ENCODE measurements at regions not wholly inside any gene's neighbourhood (a gene's known extent, or its start where the extent isn't known, plus 50 kb on each side); places are given as distances from the start of the nearest gene placed in this dataset.

DNA sequence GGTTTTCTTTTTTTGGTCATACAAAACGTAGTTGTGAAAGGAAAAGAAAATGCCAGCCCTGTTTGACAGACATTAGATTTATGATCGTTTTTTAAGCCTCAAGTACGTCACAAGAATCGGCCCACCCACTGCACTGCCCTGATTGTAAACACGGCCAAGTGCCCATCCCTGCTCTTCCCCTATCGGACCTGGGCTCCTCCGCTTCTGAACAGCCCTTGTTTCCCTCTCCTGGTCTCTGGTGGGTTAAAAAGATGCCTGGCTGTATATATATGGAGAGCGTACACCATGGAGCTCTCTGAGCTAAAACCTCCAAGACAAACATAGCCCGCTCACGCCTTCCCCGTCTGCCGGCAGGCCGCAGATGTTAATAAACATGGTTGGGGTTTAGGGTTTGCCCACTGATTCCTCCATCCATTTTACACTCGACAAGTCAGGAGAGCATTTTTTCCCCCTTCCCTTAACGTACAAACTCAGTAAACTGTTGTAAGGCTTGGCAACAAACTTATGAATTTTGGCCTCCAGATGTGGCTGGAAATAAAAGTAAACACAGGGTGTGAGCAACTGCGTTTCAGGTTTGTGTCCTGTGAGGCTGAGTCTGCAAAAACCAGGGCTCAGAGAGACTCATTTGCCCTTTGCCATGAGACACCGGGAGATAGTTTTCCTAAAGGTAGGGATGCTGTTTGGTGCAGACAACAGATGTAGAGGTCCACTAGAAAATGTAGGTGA lies 325.9 kb downstream of the SOX9 start:
- Mint-ChIP-seq H3K27me3 (ENCODE audit: low read depth in 3 of 3) (peaks cover 0 to 1% (median under 1%) of the 10 kb centered on the region in 3 donors), H3K4me3 (no peak overlapping the region), H3K4me1 (no peaks in the 10 kb centered on the region), H3K36me3 (no peaks in the 10 kb centered on the region), H3K27ac (no peak overlapping the region), H3K9me3 (peaks cover 0 to 13% (median 5%) of the 10 kb centered on the region in 7 donors)
- Histone ChIP-seq H3K79me2 (ENCODE audit: insufficient read depth, low read length) (no peaks in the 10 kb centered on the region), H3K27ac (ENCODE audit: low read depth in 1 of 2, low read length in 2 of 2) (no peak overlapping the region), H3K9ac (ENCODE audit: insufficient read depth, low read length, poor library complexity, severe bottlenecking) (no peak overlapping the region), H3K27me3 (ENCODE audit: control insufficient read depth in 2 of 2, insufficient read depth in 2 of 2, low read length in 2 of 2) (no peaks in the 10 kb centered on the region), H2AFZ (ENCODE audit: insufficient read depth, low read depth, low read length, poor library complexity, severe bottlenecking) (no peak overlapping the region), H3K9me3 (replicated peaks in 1 of 2; ENCODE audit: control insufficient read depth in 1 of 2, insufficient read depth in 1 of 2, low read length in 2 of 2) (peaks cover 0 to 7% of the 10 kb centered on the region in 2 donors), H3K4me1 (ENCODE audit: control insufficient read depth in 1 of 2, insufficient read depth in 2 of 2, low read length in 2 of 2) (no peaks in the 10 kb centered on the region), H4K20me1 (ENCODE audit: insufficient read depth, low read length) (no peaks in the 10 kb centered on the region), H3K36me3 (replicated peaks in 1 of 2; ENCODE audit: control insufficient read depth in 1 of 2, insufficient read depth in 2 of 2, low read length in 2 of 2) (no peaks in the 10 kb centered on the region), H3K4me3 (replicated peaks in 1 of 3; ENCODE audit: low read depth in 2 of 3, low read length in 3 of 3) (no peak overlapping the region), H3K4me2 (replicated peaks; ENCODE audit: extremely low read depth, low read length, poor library complexity, severe bottlenecking) (no peak overlapping the region)
- WGBS (ENCODE audit: insufficient coverage), result 61% methylated on average over 2 of the region's 17 CpGs
- intact Hi-C loops (cut with micrococcal nuclease), result no loop called here
- no peak for DNase-seq
- no peak for TF ChIP-seq CTCF (IDR thresholded peaks at IDR 0.05)

DNA sequence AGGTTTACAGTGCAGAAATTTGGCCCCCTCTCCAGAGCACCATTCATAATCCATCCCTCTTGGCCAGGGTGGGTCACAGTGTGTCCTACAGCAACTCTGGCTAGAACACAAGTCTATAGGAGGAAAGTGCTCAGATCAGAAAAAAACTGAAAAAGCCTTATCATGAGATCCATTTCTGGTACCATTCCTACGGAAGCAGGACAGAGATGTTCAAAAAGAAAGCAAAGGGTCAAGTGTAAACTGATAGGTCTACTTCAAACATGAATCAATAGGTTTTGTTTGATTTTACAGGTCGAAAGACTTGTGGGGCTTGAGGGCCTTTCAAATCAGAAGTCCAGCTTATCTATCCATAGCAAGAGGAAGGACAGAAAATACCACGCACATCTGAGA lies 326.4 kb downstream of the SOX9 start:
- H3K4me3 Mint-ChIP-seq, result no peak overlapping the region
- no peaks in the 10 kb centered on the region for H3K27me3 ChIP-seq (ENCODE audit: control insufficient read depth in 2 of 2, insufficient read depth in 2 of 2, low read length in 2 of 2)
- no peak overlapping the region for H3K9ac ChIP-seq (ENCODE audit: insufficient read depth, low read length, poor library complexity, severe bottlenecking)

More for the DNA sequence above, 326.4 kb downstream of the SOX9 start:
- no peaks in the 10 kb centered on the region for H3K79me2 ChIP-seq (ENCODE audit: insufficient read depth, low read length)
- DNase-seq, result no peak
- H2AFZ ChIP-seq (ENCODE audit: insufficient read depth, low read depth, low read length, poor library complexity, severe bottlenecking), result no peak overlapping the region
- no peaks in the 10 kb centered on the region for H3K4me1 Mint-ChIP-seq
- H3K27ac Mint-ChIP-seq, result no peak overlapping the region
- H3K9me3 Mint-ChIP-seq, result peaks cover 0 to 12% (median 10%) of the 10 kb centered on the region in 7 donors
- H3K36me3 ChIP-seq (replicated peaks in 1 of 2; ENCODE audit: control insufficient read depth in 1 of 2, insufficient read depth in 2 of 2, low read length in 2 of 2), result no peaks in the 10 kb centered on the region
- H3K36me3 Mint-ChIP-seq, result no peaks in the 10 kb centered on the region
- no peaks in the 10 kb centered on the region for H3K4me1 ChIP-seq (ENCODE audit: control insufficient read depth in 1 of 2, insufficient read depth in 2 of 2, low read length in 2 of 2)
- intact Hi-C loops (cut with micrococcal nuclease), result no loop called here
- peaks cover 0 to 2% (median 2%) of the 10 kb centered on the region in 3 donors for H3K27me3 Mint-ChIP-seq (ENCODE audit: low read depth in 3 of 3)
- H3K4me2 ChIP-seq (replicated peaks; ENCODE audit: extremely low read depth, low read length, poor library complexity, severe bottlenecking), result no peak overlapping the region
- peaks cover 0 to 7% of the 10 kb centered on the region in 2 donors for H3K9me3 ChIP-seq (replicated peaks in 1 of 2; ENCODE audit: control insufficient read depth in 1 of 2, insufficient read depth in 1 of 2, low read length in 2 of 2)
- no peaks in the 10 kb centered on the region for H4K20me1 ChIP-seq (ENCODE audit: insufficient read depth, low read length)
- WGBS (ENCODE audit: insufficient coverage), result no CpG with 5 or more reads among the region's 3 CpGs
- no peak overlapping the region for H3K27ac ChIP-seq (ENCODE audit: low read depth in 1 of 2, low read length in 2 of 2)
- TF ChIP-seq CTCF (IDR thresholded peaks at IDR 0.05), result no peak
- no peak overlapping the region for H3K4me3 ChIP-seq (replicated peaks in 1 of 3; ENCODE audit: low read depth in 2 of 3, low read length in 3 of 3)
